ENCODE measurements at regions not wholly inside any gene's neighbourhood (a gene's known extent, or its start where the extent isn't known, plus 50 kb on each side); places are given as distances from the start of the nearest gene placed in this dataset.

- Histone ChIP-seq H2BK12ac (ENCODE audit: low read length in 2 of 2) (no peak overlapping the region), H2BK5ac (ENCODE audit: low read depth, low read length, poor library complexity, severe bottlenecking) (no peak overlapping the region), H3K4ac (ENCODE audit: low read depth in 1 of 2, low read length in 2 of 2) (no peak overlapping the region), H3K79me1 (replicated peaks; ENCODE audit: low read length, poor library complexity, severe bottlenecking) (no peaks in the 10 kb centered on the region), H4K91ac (ENCODE audit: low read length) (no peak overlapping the region), H3K9me3 (ENCODE audit: control insufficient read depth, low read length) (no peaks in the 10 kb centered on the region), H3K4me2 (ENCODE audit: low read length, poor library complexity, severe bottlenecking) (no peak overlapping the region), H3K27ac (ENCODE audit: low read length, poor library complexity, severe bottlenecking) (no peak overlapping the region), H3K4me3 (ENCODE audit: insufficient read depth in 1 of 2, low read depth in 1 of 2, low read length in 2 of 2) (no peak overlapping the region), H3K18ac (ENCODE audit: low read depth in 1 of 2, low read length in 2 of 2) (no peak overlapping the region), H3K14ac (ENCODE audit: low read length in 2 of 2) (no peak overlapping the region), H2BK120ac (ENCODE audit: low read depth, low read length) (no peak overlapping the region), H2AFZ (ENCODE audit: low read depth, low read length) (no peak overlapping the region), H2AK5ac (ENCODE audit: low read length, severe bottlenecking) (no peak overlapping the region), H3K9ac (ENCODE audit: low read length) (no peak overlapping the region), H4K8ac (ENCODE audit: low read length) (no peak overlapping the region), H2BK15ac (ENCODE audit: low read depth, poor library complexity, severe bottlenecking) (no peak overlapping the region), H3K27me3 (ENCODE audit: control insufficient read depth in 1 of 2, insufficient read depth in 1 of 2, low read length in 2 of 2) (peaks cover 3 to 4% of the 10 kb centered on the region in 2 experiments), H3K36me3 (ENCODE audit: control insufficient read depth in 1 of 2, insufficient read depth in 2 of 2, low read depth in 1 of 2, low read length in 2 of 2) (no peaks in the 10 kb centered on the region), H3K4me1 (ENCODE audit: control insufficient read depth, insufficient read depth, low read depth, low read length) (no peaks in the 10 kb centered on the region), H3K23ac (ENCODE audit: low read length in 2 of 2) (no peak overlapping the region)
- WGBS = 79% methylated on average over 3 of the region's 4 CpGs
- DNase-seq = no peak
Observed at GRCh38 chr2:2681085-2681484, 350.0 kb upstream of the MYT1L start.

GRCh38 chr2:2674831-2675230 lies 343.8 kb upstream of the MYT1L start:
- H3K23ac ChIP-seq (ENCODE audit: low read length in 2 of 2) = no peak overlapping the region
- 60% methylated on average over 3 of the region's 6 CpGs for WGBS
- no peak overlapping the region for H2BK15ac ChIP-seq (ENCODE audit: low read depth, poor library complexity, severe bottlenecking)
- H2AFZ ChIP-seq (ENCODE audit: low read depth, low read length) = no peak overlapping the region
- no peaks in the 10 kb centered on the region for H3K79me1 ChIP-seq (replicated peaks; ENCODE audit: low read length, poor library complexity, severe bottlenecking)
- no peak for DNase-seq
- H3K9ac ChIP-seq (ENCODE audit: low read length) = no peak overlapping the region
- no peak overlapping the region for H3K18ac ChIP-seq (ENCODE audit: low read depth in 1 of 2, low read length in 2 of 2)
- peaks cover 3% of the 10 kb centered on the region for H3K4me1 ChIP-seq (ENCODE audit: control insufficient read depth, insufficient read depth, low read depth, low read length)
- no peak overlapping the region for H3K4me2 ChIP-seq (ENCODE audit: low read length, poor library complexity, severe bottlenecking)
- H3K4me3 ChIP-seq (ENCODE audit: insufficient read depth in 1 of 2, low read depth in 1 of 2, low read length in 2 of 2) = no peak overlapping the region
- no peak overlapping the region for H2BK120ac ChIP-seq (ENCODE audit: low read depth, low read length)
- H2BK12ac ChIP-seq (ENCODE audit: low read length in 2 of 2) = no peak overlapping the region
- no peak overlapping the region for H3K14ac ChIP-seq (ENCODE audit: low read length in 2 of 2)
- H4K91ac ChIP-seq (ENCODE audit: low read length) = no peak overlapping the region
- H4K8ac ChIP-seq (ENCODE audit: low read length) = no peak overlapping the region
- H2AK5ac ChIP-seq (ENCODE audit: low read length, severe bottlenecking) = no peak overlapping the region
- no peaks in the 10 kb centered on the region for H3K36me3 ChIP-seq (ENCODE audit: control insufficient read depth in 1 of 2, insufficient read depth in 2 of 2, low read depth in 1 of 2, low read length in 2 of 2)
- no peak overlapping the region for H2BK5ac ChIP-seq (ENCODE audit: low read depth, low read length, poor library complexity, severe bottlenecking)
- no peak overlapping the region for H3K4ac ChIP-seq (ENCODE audit: low read depth in 1 of 2, low read length in 2 of 2)
- peaks cover 13 to 14% of the 10 kb centered on the region in 2 experiments for H3K27me3 ChIP-seq (ENCODE audit: control insufficient read depth in 1 of 2, insufficient read depth in 1 of 2, low read length in 2 of 2)
- H3K9me3 ChIP-seq (ENCODE audit: control insufficient read depth, low read length) = peaks cover 3% of the 10 kb centered on the region
- no peak overlapping the region for H3K27ac ChIP-seq (ENCODE audit: low read length, poor library complexity, severe bottlenecking)

DNA sequence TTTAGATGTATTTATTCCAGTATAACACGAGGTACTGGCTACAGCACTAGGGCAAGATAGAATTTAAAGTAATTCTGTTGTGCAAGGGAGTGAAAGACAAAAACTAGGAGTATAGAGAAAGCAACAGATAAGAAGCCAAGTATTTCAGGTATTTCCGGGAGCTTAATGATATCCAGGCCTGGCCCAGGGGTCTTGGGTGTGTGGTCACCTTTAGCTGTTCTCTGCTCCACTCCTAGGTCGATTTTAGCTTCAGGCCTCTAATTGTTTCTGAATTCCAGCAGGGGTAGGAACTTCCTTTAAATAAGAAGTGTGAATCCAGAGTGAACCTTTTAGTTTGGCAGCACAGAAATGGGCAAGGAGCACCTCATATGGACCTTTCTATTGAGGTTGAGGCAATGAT lies 342.3 kb upstream of the MYT1L start:
- Histone ChIP-seq H3K27ac (ENCODE audit: low read length, poor library complexity, severe bottlenecking) (no peak overlapping the region), H2BK5ac (ENCODE audit: low read depth, low read length, poor library complexity, severe bottlenecking) (no peak overlapping the region), H2AFZ (ENCODE audit: low read depth, low read length) (no peak overlapping the region), H3K4me2 (ENCODE audit: low read length, poor library complexity, severe bottlenecking) (no peak overlapping the region), H2BK12ac (ENCODE audit: low read length in 2 of 2) (no peak overlapping the region), H2BK15ac (ENCODE audit: low read depth, poor library complexity, severe bottlenecking) (no peak overlapping the region), H4K8ac (ENCODE audit: low read length) (no peak overlapping the region), H3K14ac (ENCODE audit: low read length in 2 of 2) (no peak overlapping the region), H3K4ac (ENCODE audit: low read depth in 1 of 2, low read length in 2 of 2) (no peak overlapping the region), H3K4me3 (ENCODE audit: insufficient read depth in 1 of 2, low read depth in 1 of 2, low read length in 2 of 2) (no peak overlapping the region), H3K9me3 (ENCODE audit: control insufficient read depth, low read length) (peaks cover 3% of the 10 kb centered on the region), H3K4me1 (ENCODE audit: control insufficient read depth, insufficient read depth, low read depth, low read length) (peaks cover 3% of the 10 kb centered on the region), H3K23ac (ENCODE audit: low read length in 2 of 2) (no peak overlapping the region), H3K27me3 (ENCODE audit: control insufficient read depth in 1 of 2, insufficient read depth in 1 of 2, low read length in 2 of 2) (peaks cover 14 to 16% of the 10 kb centered on the region in 2 experiments), H2BK120ac (ENCODE audit: low read depth, low read length) (no peak overlapping the region), H3K18ac (ENCODE audit: low read depth in 1 of 2, low read length in 2 of 2) (no peak overlapping the region), H4K91ac (ENCODE audit: low read length) (no peak overlapping the region), H2AK5ac (ENCODE audit: low read length, severe bottlenecking) (no peak overlapping the region), H3K9ac (ENCODE audit: low read length) (no peak overlapping the region), H3K36me3 (ENCODE audit: control insufficient read depth in 1 of 2, insufficient read depth in 2 of 2, low read depth in 1 of 2, low read length in 2 of 2) (no peaks in the 10 kb centered on the region), H3K79me1 (replicated peaks; ENCODE audit: low read length, poor library complexity, severe bottlenecking) (no peaks in the 10 kb centered on the region)
- no peak for DNase-seq
- WGBS = 55% methylated on average over 3 of the region's 3 CpGs

DNA sequence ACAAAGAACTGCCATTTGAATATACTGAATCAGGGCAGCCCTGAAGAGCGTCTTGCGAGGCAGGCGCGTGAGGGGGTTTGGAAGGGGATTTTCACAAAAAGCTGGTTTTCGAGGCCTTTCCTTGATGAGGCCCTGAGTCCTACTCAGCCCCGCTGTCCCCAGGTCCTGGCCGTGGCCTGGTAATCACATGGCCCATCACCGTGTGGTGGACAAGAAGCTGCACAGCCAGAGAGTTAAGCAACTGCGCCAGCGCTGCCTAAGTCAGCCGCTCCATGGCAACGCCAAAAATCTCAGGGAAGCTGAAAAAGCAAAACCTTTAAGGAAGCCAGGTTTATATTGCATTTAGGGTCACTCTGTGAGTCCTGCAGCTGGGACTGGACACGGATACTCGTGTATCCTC lies 341.2 kb upstream of the MYT1L start:
- Histone ChIP-seq H3K14ac (ENCODE audit: low read length in 2 of 2) (no peak overlapping the region), H3K4ac (ENCODE audit: low read depth in 1 of 2, low read length in 2 of 2) (no peak overlapping the region), H3K4me1 (ENCODE audit: control insufficient read depth, insufficient read depth, low read depth, low read length) (peaks cover 3% of the 10 kb centered on the region), H3K36me3 (ENCODE audit: control insufficient read depth in 1 of 2, insufficient read depth in 2 of 2, low read depth in 1 of 2, low read length in 2 of 2) (no peaks in the 10 kb centered on the region), H3K4me2 (ENCODE audit: low read length, poor library complexity, severe bottlenecking) (no peak overlapping the region), H4K8ac (ENCODE audit: low read length) (no peak overlapping the region), H2AFZ (ENCODE audit: low read depth, low read length) (no peak overlapping the region), H3K9ac (ENCODE audit: low read length) (no peak overlapping the region), H2AK5ac (ENCODE audit: low read length, severe bottlenecking) (no peak overlapping the region), H3K18ac (ENCODE audit: low read depth in 1 of 2, low read length in 2 of 2) (no peak overlapping the region), H3K9me3 (ENCODE audit: control insufficient read depth, low read length) (peaks cover 3% of the 10 kb centered on the region), H2BK120ac (ENCODE audit: low read depth, low read length) (no peak overlapping the region), H2BK12ac (ENCODE audit: low read length in 2 of 2) (no peak overlapping the region), H3K23ac (ENCODE audit: low read length in 2 of 2) (no peak overlapping the region), H2BK5ac (ENCODE audit: low read depth, low read length, poor library complexity, severe bottlenecking) (no peak overlapping the region), H3K27me3 (ENCODE audit: control insufficient read depth in 1 of 2, insufficient read depth in 1 of 2, low read length in 2 of 2) (peaks cover 14 to 20% of the 10 kb centered on the region in 2 experiments), H4K91ac (ENCODE audit: low read length) (no peak overlapping the region), H3K79me1 (replicated peaks; ENCODE audit: low read length, poor library complexity, severe bottlenecking) (no peaks in the 10 kb centered on the region), H3K27ac (ENCODE audit: low read length, poor library complexity, severe bottlenecking) (no peak overlapping the region), H2BK15ac (ENCODE audit: low read depth, poor library complexity, severe bottlenecking) (no peak overlapping the region), H3K4me3 (ENCODE audit: insufficient read depth in 1 of 2, low read depth in 1 of 2, low read length in 2 of 2) (peak overlapping the region in 1 of 2 experiments; percentile 26)
- DNase-seq = no peak
- WGBS = 90% methylated on average over 14 of the region's 14 CpGs

Data from mesenchymal stem cell (in vitro differentiated cells and primary cell).